PC-3 (cell line): ENCODE measurements at regions not wholly inside any gene's neighbourhood (a gene's known extent, or its start where the extent isn't known, plus 50 kb on each side); places are given as distances from the start of the nearest gene placed in this dataset.

Source experiments
- ATAC-seq: fragments of 200-7000 bp; cut with Tn5 transposase; 2 replicates; pipeline ENCODE4 v1.9.1; 2020; ENCODE audit warnings: mild to moderate bottlenecking, moderate library complexity
- BruUV-seq: library from RNA; stranded (reverse); fragments of 400-500 nt; replicated peaks from 2 replicates; lab custom pipeline; 2021; lab: Mats Ljungman, UMichigan
- CTCF ChIA-PET: fragments of 300-600 bp; sonication (Branson Sonifier 250); formaldehyde crosslinking; loops from one replicate; lab custom pipeline; 2022; ENCODE audit warnings: antibody characterized with exemption; lab: Charles Lee
- POLR2A ChIA-PET: fragments of 300-600 bp; sonication (Branson Sonifier 250); formaldehyde crosslinking; loops from one replicate; lab custom pipeline; 2022; ENCODE audit warnings: antibody characterized with exemption; ENCODE audit not compliant: unreplicated experiment; lab: Charles Lee
- DNase-seq: peaks from one replicate; pipeline ENCODE4 v3.0.0-alpha.2; 2015
- H2AFZ ChIP-seq: fragments of 300-600 bp; sonication (generic); 2 replicates; pipeline ENCODE4 v1.6.0; 2016; ENCODE audit warnings: antibody characterized with exemption, low read length
- H3F3A ChIP-seq: fragments of 300-600 bp; sonication (generic); one replicate; pipeline ENCODE4 v1.6.0; 2017; ENCODE audit warnings: antibody characterized with exemption, low read length, control low read depth, mild to moderate bottlenecking; ENCODE audit not compliant: unreplicated experiment
- H3K27ac ChIP-seq: fragments of 300-600 bp; sonication (generic); 2 replicates; pipeline ENCODE4 v1.5.1; 2016; ENCODE audit warnings: mild to moderate bottlenecking, low read length
- H3K27me3 ChIP-seq: fragments of 300-600 bp; sonication (generic); 2 replicates; pipeline ENCODE4 v1.6.1; 2016; ENCODE audit warnings: low read length, mixed read lengths
- H3K36me3 ChIP-seq: fragments of 300-600 bp; sonication (generic); 2 replicates; pipeline ENCODE4 v1.6.1; 2016; ENCODE audit warnings: low read depth, mixed run types, low read length, mixed read lengths
- H3K4me1 ChIP-seq: fragments of 300-600 bp; sonication (generic); 2 replicates; pipeline ENCODE4 v1.5.1; 2016; ENCODE audit warnings: low read length; ENCODE audit not compliant: insufficient read depth
- H3K4me2 ChIP-seq: fragments of 300-600 bp; sonication (generic); 2 replicates; pipeline ENCODE4 v1.6.0; 2016; ENCODE audit warnings: low read length
- H3K4me3 ChIP-seq: fragments of 300-600 bp; sonication (generic); 2 replicates; pipeline ENCODE4 v1.5.1; 2016; ENCODE audit warnings: mild to moderate bottlenecking, low read length, mixed read lengths
- H3K79me2 ChIP-seq: fragments of 300-600 bp; sonication (generic); 2 replicates; pipeline ENCODE4 v1.6.1; 2017; ENCODE audit warnings: low read length, mixed read lengths
- H3K9ac ChIP-seq: fragments of 300-600 bp; sonication (generic); 2 replicates; pipeline ENCODE4 v1.6.0; 2016; ENCODE audit warnings: mild to moderate bottlenecking, low read length
- H3K9me2 ChIP-seq: fragments of 300-600 bp; sonication (generic); replicated peaks from 2 replicates; pipeline ENCODE4 v1.6.1; 2016; ENCODE audit warnings: mixed run types, low read length, mixed read lengths
- H3K9me3 ChIP-seq: fragments of 300-600 bp; sonication (generic); 2 replicates; pipeline ENCODE4 v1.6.1; 2016; ENCODE audit warnings: low read length, mixed read lengths
- H4K20me1 ChIP-seq: fragments of 300-600 bp; sonication (generic); 2 replicates; pipeline ENCODE4 v1.6.1; 2016; ENCODE audit warnings: low read length, mixed read lengths
- EZH2 ChIP-seq: fragments of 300-600 bp; sonication (generic); IDR thresholded peaks from one replicate; pipeline ENCODE4 v1.6.1; 2017; ENCODE audit warnings: antibody characterized with exemption, mild to moderate bottlenecking, low read length; ENCODE audit not compliant: unreplicated experiment
- EZH2phosphoT487 ChIP-seq: fragments of 300-600 bp; sonication (generic); IDR thresholded peaks from 2 replicates; pipeline ENCODE4 v1.6.1; 2018; ENCODE audit warnings: mild to moderate bottlenecking, antibody characterized with exemption, low read length, borderline replicate concordance
- intact Hi-C: fragments of 100-400 bp; cut with micrococcal nuclease; formaldehyde crosslinking; loops from 2 replicates; pipeline ENCODE4 v1.9.0; 2023
- TF ChIP-seq, protein P1 (sequence below): fragments of 300-600 bp; sonication (generic); conservative IDR thresholded peaks from 2 replicates; pipeline ENCODE4 v1.5.1; 2017; ENCODE audit warnings: antibody characterized with exemption, low read depth, mild to moderate bottlenecking, low read length

DNA sequence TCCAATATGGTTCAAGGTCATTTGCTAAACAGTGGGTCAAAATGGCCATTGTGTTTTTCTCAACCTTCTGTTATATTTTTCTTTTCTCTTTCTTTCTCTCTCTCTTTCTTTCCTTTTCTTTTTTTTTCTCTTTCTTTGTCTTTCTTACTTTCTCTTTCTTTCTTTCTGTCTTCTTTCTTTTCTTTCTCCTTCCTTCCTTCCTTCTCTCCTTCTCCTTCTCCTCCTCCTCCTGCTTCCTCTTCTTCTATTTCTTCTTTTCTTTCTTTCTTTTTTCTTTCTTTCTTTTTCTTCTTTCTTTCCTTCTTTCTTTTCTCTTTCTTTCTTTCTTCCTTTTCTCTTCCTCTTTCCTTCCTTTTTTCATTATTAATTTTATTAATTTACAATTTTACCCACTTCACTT is 619.5 kb downstream of the IRX1 start:
- TF ChIP-seq EZH2phosphoT487 (no peak), EZH2 (no peak)
- TF ChIP-seq, protein P1, sequence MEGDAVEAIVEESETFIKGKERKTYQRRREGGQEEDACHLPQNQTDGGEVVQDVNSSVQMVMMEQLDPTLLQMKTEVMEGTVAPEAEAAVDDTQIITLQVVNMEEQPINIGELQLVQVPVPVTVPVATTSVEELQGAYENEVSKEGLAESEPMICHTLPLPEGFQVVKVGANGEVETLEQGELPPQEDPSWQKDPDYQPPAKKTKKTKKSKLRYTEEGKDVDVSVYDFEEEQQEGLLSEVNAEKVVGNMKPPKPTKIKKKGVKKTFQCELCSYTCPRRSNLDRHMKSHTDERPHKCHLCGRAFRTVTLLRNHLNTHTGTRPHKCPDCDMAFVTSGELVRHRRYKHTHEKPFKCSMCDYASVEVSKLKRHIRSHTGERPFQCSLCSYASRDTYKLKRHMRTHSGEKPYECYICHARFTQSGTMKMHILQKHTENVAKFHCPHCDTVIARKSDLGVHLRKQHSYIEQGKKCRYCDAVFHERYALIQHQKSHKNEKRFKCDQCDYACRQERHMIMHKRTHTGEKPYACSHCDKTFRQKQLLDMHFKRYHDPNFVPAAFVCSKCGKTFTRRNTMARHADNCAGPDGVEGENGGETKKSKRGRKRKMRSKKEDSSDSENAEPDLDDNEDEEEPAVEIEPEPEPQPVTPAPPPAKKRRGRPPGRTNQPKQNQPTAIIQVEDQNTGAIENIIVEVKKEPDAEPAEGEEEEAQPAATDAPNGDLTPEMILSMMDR = no peak

DNA sequence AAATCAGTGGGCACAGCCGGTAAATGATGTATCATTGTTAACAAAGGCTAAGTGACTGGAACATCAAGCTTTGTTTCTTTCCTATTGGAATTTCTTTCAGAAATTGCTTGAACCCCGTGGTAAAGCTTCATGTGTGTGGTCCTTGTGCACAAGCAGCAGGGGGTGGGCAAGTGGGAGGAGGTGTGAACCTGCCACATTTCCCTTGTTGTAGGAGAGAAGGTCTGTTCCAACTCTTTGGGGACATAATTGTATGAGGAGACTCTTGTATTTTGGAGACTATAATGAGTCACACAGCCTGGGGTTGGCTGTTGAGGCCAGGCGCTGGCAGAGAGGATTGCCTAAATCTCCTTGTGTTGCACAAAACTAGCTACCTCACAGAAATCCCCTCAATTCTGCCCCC is 620.5 kb downstream of the IRX1 start:
- no peak for ATAC-seq
- Histone ChIP-seq H3F3A (no peaks in the 10 kb centered on the region), H3K27ac (no peak overlapping the region), H3K79me2 (no peaks in the 10 kb centered on the region), H3K9me2 (no peaks in the 10 kb centered on the region), H3K27me3 (no peaks in the 10 kb centered on the region), H4K20me1 (no peaks in the 10 kb centered on the region), H2AFZ (no peak overlapping the region), H3K4me2 (no peak overlapping the region), H3K9me3 (0 out of 2 replicates have a peak, but pooled peaks cover 6% of the 10 kb centered on the region), H3K36me3 (no peaks in the 10 kb centered on the region), H3K4me1 (no peaks in the 10 kb centered on the region), H3K9ac (no peak overlapping the region), H3K4me3 (no peak overlapping the region)
- TF ChIP-seq, protein P1 = no peak
- TF ChIP-seq EZH2 (no peak), EZH2phosphoT487 (no peak)
- CTCF ChIA-PET = no interaction called here
- no peak for DNase-seq
- intact Hi-C loops = no loop called here
- POLR2A ChIA-PET = no interaction called here
- BruUV-seq = no TSS peak

More for the DNA sequence above, 619.5 kb downstream of the IRX1 start:
- Histone ChIP-seq H3K4me3 (no peak overlapping the region), H3K27me3 (no peaks in the 10 kb centered on the region), H3K36me3 (no peaks in the 10 kb centered on the region), H3K9me2 (no peaks in the 10 kb centered on the region), H3K9ac (no peak overlapping the region), H2AFZ (no peak overlapping the region), H4K20me1 (no peaks in the 10 kb centered on the region), H3K27ac (no peak overlapping the region), H3K4me1 (no peaks in the 10 kb centered on the region), H3F3A (no peaks in the 10 kb centered on the region), H3K79me2 (no peaks in the 10 kb centered on the region), H3K4me2 (no peak overlapping the region), H3K9me3 (0 out of 2 replicates have a peak, but pooled peaks cover 6% of the 10 kb centered on the region)
- POLR2A ChIA-PET = no interaction called here
- intact Hi-C loops = no loop called here
- CTCF ChIA-PET = no interaction called here
- ATAC-seq (no peak), DNase-seq (no peak)
- no TSS peak for BruUV-seq

DNA sequence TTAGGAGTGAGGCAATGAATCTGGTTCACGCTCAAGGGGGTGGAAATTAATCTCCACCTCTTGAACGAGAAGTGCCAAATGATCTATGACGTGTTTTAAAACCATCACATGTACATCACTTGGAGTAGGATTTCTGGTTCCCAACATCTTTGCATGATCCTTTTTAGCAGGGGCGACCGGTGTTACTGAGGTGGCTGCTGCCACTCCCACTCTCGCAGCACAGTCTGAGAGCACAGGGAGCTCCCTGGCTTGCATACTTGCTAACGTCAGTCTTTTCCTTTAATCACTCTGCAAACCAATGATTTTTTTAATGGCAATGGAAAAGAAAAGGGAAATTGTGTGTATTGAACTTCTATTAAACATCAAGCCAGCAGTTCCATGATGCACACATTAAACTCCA is 624.4 kb downstream of the IRX1 start:
- Histone ChIP-seq H3K79me2 (no peaks in the 10 kb centered on the region), H4K20me1 (no peaks in the 10 kb centered on the region), H3K9ac (no peak overlapping the region), H3K4me1 (no peaks in the 10 kb centered on the region), H3K27me3 (no peaks in the 10 kb centered on the region), H3K27ac (no peak overlapping the region), H3F3A (no peaks in the 10 kb centered on the region), H3K9me2 (no peaks in the 10 kb centered on the region), H2AFZ (no peak overlapping the region), H3K36me3 (no peaks in the 10 kb centered on the region), H3K4me2 (no peak overlapping the region), H3K4me3 (no peak overlapping the region), H3K9me3 (0 out of 2 replicates have a peak, but pooled peaks cover 6% of the 10 kb centered on the region)
- ChIA-PET CTCF (no interaction called here), POLR2A (no interaction called here)
- no TSS peak for BruUV-seq
- DNase-seq = no peak
- ATAC-seq = no peak
- intact Hi-C loops = no loop called here
- TF ChIP-seq EZH2 = no peak
- TF ChIP-seq, protein P1 = no peak
- no peak for TF ChIP-seq EZH2phosphoT487
